ENCODE measurements at regions not wholly inside any gene's neighbourhood (a gene's known extent, or its start where the extent isn't known, plus 50 kb on each side); places are given as distances from the start of the nearest gene placed in this dataset.

GRCh38 chr4:52196606-52197130 is 145.6 kb downstream of the SPATA18 start:
- peaks cover 5% of the 10 kb centered on the region for H3K9me3 Mint-ChIP-seq (ENCODE audit: unreplicated experiment)
- no peaks in the 10 kb centered on the region for H3K36me3 Mint-ChIP-seq (ENCODE audit: unreplicated experiment)
- DNase-seq (ENCODE audit: extremely low spot score, unreplicated experiment), result no peak
- peaks cover 5% of the 10 kb centered on the region for H3K27me3 Mint-ChIP-seq (ENCODE audit: unreplicated experiment)
- H3K4me1 Mint-ChIP-seq (ENCODE audit: unreplicated experiment), result peaks cover 3% of the 10 kb centered on the region
- H3K27ac Mint-ChIP-seq (ENCODE audit: unreplicated experiment), result no peak overlapping the region
- no peak overlapping the region for H3K4me3 Mint-ChIP-seq (ENCODE audit: unreplicated experiment)
- no peak for TF ChIP-seq CTCF (IDR thresholded peaks at IDR 0.05)

- no peak for TF ChIP-seq CTCF (IDR thresholded peaks at IDR 0.05)
- peaks cover 5% of the 10 kb centered on the region for H3K9me3 Mint-ChIP-seq (ENCODE audit: unreplicated experiment)
- H3K36me3 Mint-ChIP-seq (ENCODE audit: unreplicated experiment), result no peaks in the 10 kb centered on the region
- no peak overlapping the region for H3K27ac Mint-ChIP-seq (ENCODE audit: unreplicated experiment)
- H3K27me3 Mint-ChIP-seq (ENCODE audit: unreplicated experiment), result peaks cover 5% of the 10 kb centered on the region
- no peak overlapping the region for H3K4me3 Mint-ChIP-seq (ENCODE audit: unreplicated experiment)
- peaks cover 3% of the 10 kb centered on the region for H3K4me1 Mint-ChIP-seq (ENCODE audit: unreplicated experiment)
- no peak for DNase-seq (ENCODE audit: extremely low spot score, unreplicated experiment)
Measured at GRCh38 chr4:52197306-52197705, 146.2 kb downstream of the SPATA18 start.

- no peak overlapping the region for H3K4me3 Mint-ChIP-seq (ENCODE audit: unreplicated experiment)
- peaks cover 5% of the 10 kb centered on the region for H3K9me3 Mint-ChIP-seq (ENCODE audit: unreplicated experiment)
- peaks cover 5% of the 10 kb centered on the region for H3K27me3 Mint-ChIP-seq (ENCODE audit: unreplicated experiment)
- H3K27ac Mint-ChIP-seq (ENCODE audit: unreplicated experiment), result no peak overlapping the region
- DNase-seq (ENCODE audit: extremely low spot score, unreplicated experiment), result no peak
- no peaks in the 10 kb centered on the region for H3K36me3 Mint-ChIP-seq (ENCODE audit: unreplicated experiment)
- TF ChIP-seq CTCF (IDR thresholded peaks at IDR 0.05), result no peak
- peaks cover 3% of the 10 kb centered on the region for H3K4me1 Mint-ChIP-seq (ENCODE audit: unreplicated experiment)
Measured at GRCh38 chr4:52198294-52198693, 147.2 kb downstream of the SPATA18 start.

- H3K4me1 Mint-ChIP-seq (ENCODE audit: unreplicated experiment), result peaks cover 3% of the 10 kb centered on the region
- H3K27ac Mint-ChIP-seq (ENCODE audit: unreplicated experiment), result no peak overlapping the region
- DNase-seq (ENCODE audit: extremely low spot score, unreplicated experiment), result no peak
- no peaks in the 10 kb centered on the region for H3K36me3 Mint-ChIP-seq (ENCODE audit: unreplicated experiment)
- peaks cover 5% of the 10 kb centered on the region for H3K27me3 Mint-ChIP-seq (ENCODE audit: unreplicated experiment)
- peaks cover 5% of the 10 kb centered on the region for H3K9me3 Mint-ChIP-seq (ENCODE audit: unreplicated experiment)
- no peak overlapping the region for H3K4me3 Mint-ChIP-seq (ENCODE audit: unreplicated experiment)
- no peak for TF ChIP-seq CTCF (IDR thresholded peaks at IDR 0.05)
Measured at GRCh38 chr4:52199574-52200338, 148.7 kb downstream of the SPATA18 start.

- no peak for DNase-seq (ENCODE audit: extremely low spot score, unreplicated experiment)
- H3K36me3 Mint-ChIP-seq (ENCODE audit: unreplicated experiment), result no peaks in the 10 kb centered on the region
- H3K4me1 Mint-ChIP-seq (ENCODE audit: unreplicated experiment), result peaks cover 3% of the 10 kb centered on the region
- no peaks in the 10 kb centered on the region for H3K27me3 Mint-ChIP-seq (ENCODE audit: unreplicated experiment)
- peaks cover 5% of the 10 kb centered on the region for H3K9me3 Mint-ChIP-seq (ENCODE audit: unreplicated experiment)
- no peak overlapping the region for H3K4me3 Mint-ChIP-seq (ENCODE audit: unreplicated experiment)
- no peak overlapping the region for H3K27ac Mint-ChIP-seq (ENCODE audit: unreplicated experiment)
- TF ChIP-seq CTCF (IDR thresholded peaks at IDR 0.05), result no peak
Measured at GRCh38 chr4:52200339-52200725, 149.2 kb downstream of the SPATA18 start.
